HepG2 (cell line): ENCODE measurements at regions not wholly inside any gene's neighbourhood (a gene's known extent, or its start where the extent isn't known, plus 50 kb on each side); places are given as distances from the start of the nearest gene placed in this dataset.

Source experiments
- ATAC-seq: fragments of 200-7000 bp; cut with Tn5 transposase; 3 replicates; pipeline ENCODE4 v1.9.1; 2020; ENCODE audit warnings: mild to moderate bottlenecking, moderate library complexity
- BruUV-seq: library from RNA; stranded (reverse); fragments of 400-500 nt; replicated peaks from 2 replicates; lab custom pipeline; 2021; lab: Mats Ljungman, UMichigan
- CTCF ChIA-PET: fragments of 300-600 bp; formaldehyde crosslinking; extraction: SDS; loops from one replicate; lab custom pipeline; 2021; ENCODE audit warnings: low total read pairs, inconsistent platforms, low intra/inter-chr PET ratio; lab: Yijun Ruan, JAX
- POLR2A ChIA-PET: fragments of 350-600 bp; sonication (Branson Sonifier 250); formaldehyde crosslinking; loops from one replicate; lab custom pipeline; 2020; ENCODE audit warnings: antibody characterized with exemption, inconsistent platforms; lab: Yijun Ruan, JAX
- DNase-seq: peaks from one replicate; pipeline ENCODE4 v3.0.0-alpha.2; 2015; ENCODE audit warnings: low spot score
- FAIRE-seq: peaks from 3 replicates; lab custom pipeline; 2011; peaks lifted over from hg19 to GRCh38; lab: Jason Lieb, UNC
- H2AFZ ChIP-seq: one replicate; pipeline ENCODE4 v1.6.1; 2011; ENCODE audit warnings: low read length, inconsistent platforms
- H3K27ac ChIP-seq: fragments of 300-600 bp; 3 replicates; pipeline ENCODE4 v1.8.0; 2011; ENCODE audit warnings: mixed run types, mild to moderate bottlenecking, mixed read lengths, low read length, inconsistent platforms; ENCODE audit not compliant: insufficient read depth; ENCODE audit errors: extremely low read length
- H3K27me3 ChIP-seq, 2 experiments: fragments of 200-600 bp in 1 of 2; 2 replicates in 1 of 2; 3 replicates in 1 of 2; pipeline versions ENCODE4 v1.6.0 to v1.8.0; 2011; ENCODE audit warnings: low read length in 2 of 2, mild to moderate bottlenecking in 2 of 2, moderate library complexity in 2 of 2, inconsistent platforms in 1 of 2; ENCODE audit not compliant: insufficient read depth in 2 of 2, control insufficient read depth in 1 of 2
- H3K36me3 ChIP-seq, 2 experiments: fragments of 200-600 bp in 1 of 2; replicated peaks in 1 of 2; 2 replicates in 1 of 2; 3 replicates in 1 of 2; pipeline versions ENCODE4 v1.5.1 to v1.8.0; 2011; ENCODE audit warnings: low read length in 2 of 2, inconsistent platforms in 1 of 2; ENCODE audit not compliant: insufficient read depth in 2 of 2, control insufficient read depth in 1 of 2
- H3K4me1 ChIP-seq: 2 replicates; pipeline ENCODE4 v1.5.1; 2012; ENCODE audit warnings: low read length, inconsistent platforms; ENCODE audit not compliant: insufficient read depth
- H3K4me2 ChIP-seq: 2 replicates; pipeline ENCODE4 v1.6.0; 2011; ENCODE audit warnings: low read depth, low read length, inconsistent platforms
- H3K4me3 ChIP-seq, 3 experiments: fragments of 200-600 bp in 1 of 3; sonication (generic), shearing (Covaris generic) in 1 of 3; replicated peaks in 1 of 3; 2 replicates each; pipeline ENCODE4 v1.5.1; 2011 to 2016; ENCODE audit warnings: low read length in 3 of 3, inconsistent platforms in 2 of 3, low read depth in 2 of 3, mild to moderate bottlenecking in 2 of 3, control low read depth in 1 of 3, mixed read lengths in 1 of 3; ENCODE audit not compliant: insufficient read depth in 1 of 3
- H3K79me2 ChIP-seq: one replicate; pipeline ENCODE4 v1.6.1; 2011; ENCODE audit warnings: low read length, inconsistent platforms; ENCODE audit not compliant: insufficient read depth
- H3K9ac ChIP-seq: 2 replicates; pipeline ENCODE4 v1.6.0; 2011; ENCODE audit warnings: mild to moderate bottlenecking, low read depth, low read length, inconsistent platforms; ENCODE audit not compliant: insufficient read depth
- H3K9me3 ChIP-seq: 2 replicates; pipeline ENCODE4 v1.5.1; 2012; ENCODE audit warnings: mild to moderate bottlenecking, low read length
- H4K20me1 ChIP-seq: 2 replicates; pipeline ENCODE4 v1.6.0; 2011; ENCODE audit warnings: inconsistent platforms, mild to moderate bottlenecking, low read length, moderate library complexity; ENCODE audit not compliant: insufficient read depth
- BRD4 ChIP-seq: sonication (generic); formaldehyde crosslinking; IDR thresholded peaks from 2 replicates; pipeline ENCODE4 v1.4.0; 2020; ENCODE audit warnings: missing genetic modification reagents
- CBX2 ChIP-seq, 2 experiments: fragments of 200-600 bp in 1 of 2; sonication (generic); formaldehyde crosslinking in 1 of 2; IDR thresholded peaks; 2 replicates each; pipeline versions ENCODE4 v1.7.0 to v1.8.1; 2018 to 2022; ENCODE audit warnings: low read depth in 2 of 2, low read length in 1 of 2, mild to moderate bottlenecking in 1 of 2, missing genetic modification reagents in 1 of 2
- CCAR2 ChIP-seq: fragments of 200-400 bp; formaldehyde crosslinking; optimal IDR thresholded peaks from 2 replicates; pipeline ENCODE3; 2018; ENCODE audit warnings: low read depth, mild to moderate bottlenecking, low read length, moderate library complexity
- MBD4 ChIP-seq: IDR thresholded peaks from 2 replicates; pipeline ENCODE4 v1.6.1; 2012; ENCODE audit warnings: low read length, inconsistent platforms, borderline replicate concordance
- NFE2L2 ChIP-seq: fragments of 150-350 bp; IDR thresholded peaks from 2 replicates; pipeline ENCODE4 v1.6.1; 2014; ENCODE audit warnings: low read length
- SALL1 ChIP-seq: sonication (generic); formaldehyde crosslinking; IDR thresholded peaks from 2 replicates; pipeline ENCODE4 v1.8.0; 2022; ENCODE audit warnings: mild to moderate bottlenecking, missing genetic modification reagents
- TARDBP ChIP-seq: sonication (generic); formaldehyde crosslinking; IDR thresholded peaks from 2 replicates; pipeline ENCODE4 v1.8.0; 2022; ENCODE audit warnings: mild to moderate bottlenecking, missing genetic modification reagents
- YY1 ChIP-seq: IDR thresholded peaks from 2 replicates; pipeline ENCODE4 v1.6.1; 2011; ENCODE audit warnings: low read length, low read depth, moderate library complexity, mild to moderate bottlenecking; ENCODE audit not compliant: insufficient read depth, insufficient replicate concordance
- ZBTB37 ChIP-seq: sonication (generic); formaldehyde crosslinking; IDR thresholded peaks from 2 replicates; pipeline ENCODE4 v1.4.0; 2020; ENCODE audit warnings: mild to moderate bottlenecking, missing genetic modification reagents
- ZBTB38 ChIP-seq: sonication (generic); formaldehyde crosslinking; IDR thresholded peaks from 2 replicates; pipeline ENCODE4 v1.5.1; 2020; ENCODE audit warnings: mild to moderate bottlenecking, missing genetic modification reagents
- ZBTB4 ChIP-seq: sonication (generic); formaldehyde crosslinking; IDR thresholded peaks from 2 replicates; pipeline ENCODE4 v1.4.0; 2020; ENCODE audit warnings: missing genetic modification reagents, mild to moderate bottlenecking, borderline replicate concordance
- ZEB1 ChIP-seq: IDR thresholded peaks from 2 replicates; pipeline ENCODE4 v1.6.1; 2012; ENCODE audit warnings: mild to moderate bottlenecking, low read depth, inconsistent platforms; ENCODE audit not compliant: insufficient replicate concordance
- ZNF30 ChIP-seq: sonication (generic); formaldehyde crosslinking; IDR thresholded peaks from 2 replicates; pipeline ENCODE4 v1.5.0; 2020; ENCODE audit warnings: mild to moderate bottlenecking, missing genetic modification reagents
- WGBS: methylation state at CpG from one replicate; pipeline ENCODE4 v1.1.6; 2017; ENCODE audit warnings: low lambda C conversion rate; 5-methylcytosine and 5-hydroxymethylcytosine counted together
- in situ Hi-C: cut with HindIII; loops from 2 replicates; pipeline ENCODE4 v1.10.0; 2017; ENCODE audit warnings: low pct_unique_long_range_greater_than_20kb; ENCODE audit not compliant: extremely low pct_ligation_motif_present
- intact Hi-C: fragments of 100-400 bp; cut with micrococcal nuclease; formaldehyde crosslinking; loops from one replicate; pipeline ENCODE4 v1.10.0; 2022; ENCODE audit not compliant: unreplicated experiment
- TF ChIP-seq, protein P1 (sequence below): IDR thresholded peaks from 2 replicates; pipeline ENCODE4 v1.6.1; 2012; ENCODE audit warnings: inconsistent platforms
- TF ChIP-seq, protein P2 (sequence below): sonication (generic); formaldehyde crosslinking; IDR thresholded peaks from 2 replicates; pipeline ENCODE4 v1.5.0; 2020; ENCODE audit warnings: missing genetic modification reagents
- TF ChIP-seq, protein P3 (sequence below): sonication (generic); formaldehyde crosslinking; IDR thresholded peaks from 2 replicates; pipeline ENCODE4 v1.8.0; 2022; ENCODE audit warnings: mild to moderate bottlenecking, missing genetic modification reagents, moderate library complexity

DNA sequence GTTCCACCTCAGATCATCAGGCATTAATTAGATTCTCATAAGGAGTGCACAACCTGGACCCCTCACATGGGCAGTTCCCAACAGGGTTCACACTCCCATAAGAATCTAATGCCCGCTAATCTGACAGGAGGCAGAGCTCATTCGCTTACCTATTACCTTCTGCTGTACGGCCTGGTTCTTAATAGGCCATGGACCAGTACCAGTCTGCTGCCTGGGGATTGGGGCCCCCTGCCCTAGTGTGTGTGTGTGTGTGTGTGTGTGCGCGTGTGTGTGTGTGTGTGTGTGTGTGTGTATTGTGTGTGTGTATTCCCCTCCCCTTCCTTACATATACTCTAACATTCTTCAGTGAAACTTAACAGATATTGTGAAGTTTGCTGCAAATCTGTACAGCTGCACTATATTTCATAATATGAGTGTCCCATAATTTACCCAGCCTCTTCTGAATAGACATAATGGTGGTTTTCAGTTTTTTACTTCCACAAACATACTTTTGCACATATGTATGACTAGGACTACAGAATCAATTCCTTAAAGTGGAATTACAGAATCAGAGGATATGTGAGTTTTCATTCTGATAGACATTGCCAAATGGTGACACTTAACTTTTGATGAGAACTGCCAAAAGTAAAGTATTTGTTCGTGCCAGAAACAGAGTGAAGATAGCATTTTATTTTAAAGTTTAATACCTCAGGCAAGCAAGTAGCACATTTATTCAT lies 205.2 kb upstream of the EEA1 start:
- peak overlapping the region; percentile 92 for H3K27ac ChIP-seq
- no peaks in the 10 kb centered on the region for H4K20me1 ChIP-seq
- H2AFZ ChIP-seq = no peak overlapping the region
- intact Hi-C loops = loop anchor here (2.0 kb wide), 1 partner anchor 14 kb away; no protein-coding TSS in a partner anchor
- no TSS peak for BruUV-seq
- peak overlapping the region; percentile 67 for H3K9ac ChIP-seq
- no peaks in the 10 kb centered on the region for H3K79me2 ChIP-seq
- H3K4me3 ChIP-seq = peak overlapping the region in 2 of 3 experiments; percentile 17 to 51; a peak in 2 of 6 replicates
- peaks cover 96% of the 10 kb centered on the region for H3K4me1 ChIP-seq
- H3K36me3 ChIP-seq = no peaks in the 10 kb centered on the region
- POLR2A ChIA-PET = interaction anchor here (1.3 to 2.9 kb wide), 4 partner anchors 10 to 247 kb away, joined by 3 to 23 read pairs (median 4); no protein-coding TSS in a partner anchor
- FAIRE-seq (no peak), DNase-seq (no peak), ATAC-seq (no peak)
- peak overlapping the region; percentile 73 for H3K4me2 ChIP-seq
- CTCF ChIA-PET = no interaction called here
- no peaks in the 10 kb centered on the region for H3K27me3 ChIP-seq
- no peaks in the 10 kb centered on the region for H3K9me3 ChIP-seq
- in situ Hi-C loops = loop anchor here (25.0 kb wide), 1 partner anchor 253 kb away; the partner anchor contains the start of gene NUDT4
- whole genome bisulfite sequencing = 59% methylated on average over 6 of the region's 6 CpGs
- TF ChIP-seq MBD4 (0 out of 2 replicates have a peak, but pooled peaks have one; percentile 3), YY1 (no peak), ZBTB37 (CRISPR knock-in tag) (no peak), ZEB1 (no peak), ZNF30 (CRISPR knock-in tag) (no peak), CBX2 (IDR thresholded peaks at IDR 0.05; ENCODE audit: low read depth, low read length) (no peak), CBX2 (CRISPR knock-in tag; IDR thresholded peaks at IDR 0.05; ENCODE audit: low read depth) (no peak), ZBTB38 (peak; percentile 93), SALL1 (CRISPR knock-in tag) (peak; percentile 46), BRD4 (CRISPR knock-in tag) (no peak), ZBTB4 (CRISPR knock-in tag) (0 out of 2 replicates have a peak, but pooled peaks have one; percentile 39), NFE2L2 (no peak), TARDBP (no peak), CCAR2 (no peak)
- TF ChIP-seq, protein P1, sequence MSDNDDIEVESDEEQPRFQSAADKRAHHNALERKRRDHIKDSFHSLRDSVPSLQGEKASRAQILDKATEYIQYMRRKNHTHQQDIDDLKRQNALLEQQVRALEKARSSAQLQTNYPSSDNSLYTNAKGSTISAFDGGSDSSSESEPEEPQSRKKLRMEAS = no peak
- TF ChIP-seq, protein P2, sequence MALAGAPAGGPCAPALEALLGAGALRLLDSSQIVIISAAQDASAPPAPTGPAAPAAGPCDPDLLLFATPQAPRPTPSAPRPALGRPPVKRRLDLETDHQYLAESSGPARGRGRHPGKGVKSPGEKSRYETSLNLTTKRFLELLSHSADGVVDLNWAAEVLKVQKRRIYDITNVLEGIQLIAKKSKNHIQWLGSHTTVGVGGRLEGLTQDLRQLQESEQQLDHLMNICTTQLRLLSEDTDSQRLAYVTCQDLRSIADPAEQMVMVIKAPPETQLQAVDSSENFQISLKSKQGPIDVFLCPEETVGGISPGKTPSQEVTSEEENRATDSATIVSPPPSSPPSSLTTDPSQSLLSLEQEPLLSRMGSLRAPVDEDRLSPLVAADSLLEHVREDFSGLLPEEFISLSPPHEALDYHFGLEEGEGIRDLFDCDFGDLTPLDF (CRISPR knock-in tag) = no peak
- TF ChIP-seq, protein P3, sequence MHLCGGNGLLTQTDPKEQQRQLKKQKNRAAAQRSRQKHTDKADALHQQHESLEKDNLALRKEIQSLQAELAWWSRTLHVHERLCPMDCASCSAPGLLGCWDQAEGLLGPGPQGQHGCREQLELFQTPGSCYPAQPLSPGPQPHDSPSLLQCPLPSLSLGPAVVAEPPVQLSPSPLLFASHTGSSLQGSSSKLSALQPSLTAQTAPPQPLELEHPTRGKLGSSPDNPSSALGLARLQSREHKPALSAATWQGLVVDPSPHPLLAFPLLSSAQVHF (CRISPR knock-in tag) = no peak
